SIG-M5 treated with dmso at 0.1 percent for 504 hours (cell line): ENCODE measurements at regions not wholly inside any gene's neighbourhood (a gene's known extent, or its start where the extent isn't known, plus 50 kb on each side); places are given as distances from the start of the nearest gene placed in this dataset.

Experiments used
- DNase-seq: peaks from one replicate; lab custom pipeline; 2025; ENCODE audit not compliant: unreplicated experiment; lab: John Stamatoyannopoulos, UW

DNA sequence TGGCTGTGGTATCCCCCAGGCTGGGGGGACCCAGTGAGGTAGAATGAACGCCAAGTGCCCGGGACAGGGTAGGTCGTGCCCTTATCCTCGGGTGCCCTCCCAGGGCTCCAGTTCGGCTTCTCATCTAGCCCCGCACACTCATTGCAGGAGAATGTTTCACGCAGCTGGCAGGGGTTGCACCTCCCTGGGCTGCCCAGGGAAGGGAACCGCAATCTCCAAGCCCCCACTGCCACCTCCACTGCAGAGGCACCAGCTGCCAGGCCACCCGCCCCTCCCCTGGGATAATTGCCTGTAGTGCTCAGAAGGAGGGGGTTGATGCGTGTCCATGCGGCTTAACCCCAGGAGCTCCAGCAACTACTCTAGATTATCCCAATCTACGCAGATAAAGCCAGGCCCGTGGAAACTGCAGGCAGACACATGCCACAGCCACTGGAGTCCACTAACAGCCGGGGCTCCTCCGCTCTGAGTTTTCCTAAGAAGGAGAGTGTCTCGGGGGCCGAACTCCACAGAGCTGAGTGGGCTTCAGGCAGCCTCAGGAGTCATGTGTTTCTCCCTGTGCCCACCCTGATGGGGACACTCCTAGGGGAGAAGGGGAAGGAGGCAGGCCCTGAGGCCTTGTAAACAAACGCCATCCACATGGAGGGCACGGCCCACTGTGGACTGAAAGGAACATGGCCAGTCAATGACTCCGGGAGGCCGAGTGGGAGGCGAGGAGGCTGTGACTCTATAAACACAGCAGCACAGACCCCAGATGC lies 137.2 kb upstream of the IQSEC1 start:
- no peak for DNase-seq

DNA sequence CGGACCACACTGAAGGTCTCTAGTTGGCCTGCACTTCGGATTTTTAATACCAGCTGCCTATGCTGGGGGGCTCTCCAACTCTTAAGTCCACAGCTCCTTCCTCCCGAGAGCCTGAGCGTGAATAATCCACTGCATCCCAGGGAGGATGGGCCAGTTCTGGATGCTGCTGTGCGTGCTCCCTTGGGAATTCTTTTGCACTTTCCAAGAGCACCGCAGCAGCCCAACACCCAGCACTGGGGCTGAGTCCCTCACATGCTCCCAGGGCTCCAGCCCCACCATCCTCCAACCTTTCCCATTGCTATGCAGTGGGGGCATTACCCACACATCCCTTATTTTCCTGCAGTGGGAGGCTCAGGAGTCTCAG lies 136.4 kb upstream of the IQSEC1 start:
- DNase-seq = no peak

DNA sequence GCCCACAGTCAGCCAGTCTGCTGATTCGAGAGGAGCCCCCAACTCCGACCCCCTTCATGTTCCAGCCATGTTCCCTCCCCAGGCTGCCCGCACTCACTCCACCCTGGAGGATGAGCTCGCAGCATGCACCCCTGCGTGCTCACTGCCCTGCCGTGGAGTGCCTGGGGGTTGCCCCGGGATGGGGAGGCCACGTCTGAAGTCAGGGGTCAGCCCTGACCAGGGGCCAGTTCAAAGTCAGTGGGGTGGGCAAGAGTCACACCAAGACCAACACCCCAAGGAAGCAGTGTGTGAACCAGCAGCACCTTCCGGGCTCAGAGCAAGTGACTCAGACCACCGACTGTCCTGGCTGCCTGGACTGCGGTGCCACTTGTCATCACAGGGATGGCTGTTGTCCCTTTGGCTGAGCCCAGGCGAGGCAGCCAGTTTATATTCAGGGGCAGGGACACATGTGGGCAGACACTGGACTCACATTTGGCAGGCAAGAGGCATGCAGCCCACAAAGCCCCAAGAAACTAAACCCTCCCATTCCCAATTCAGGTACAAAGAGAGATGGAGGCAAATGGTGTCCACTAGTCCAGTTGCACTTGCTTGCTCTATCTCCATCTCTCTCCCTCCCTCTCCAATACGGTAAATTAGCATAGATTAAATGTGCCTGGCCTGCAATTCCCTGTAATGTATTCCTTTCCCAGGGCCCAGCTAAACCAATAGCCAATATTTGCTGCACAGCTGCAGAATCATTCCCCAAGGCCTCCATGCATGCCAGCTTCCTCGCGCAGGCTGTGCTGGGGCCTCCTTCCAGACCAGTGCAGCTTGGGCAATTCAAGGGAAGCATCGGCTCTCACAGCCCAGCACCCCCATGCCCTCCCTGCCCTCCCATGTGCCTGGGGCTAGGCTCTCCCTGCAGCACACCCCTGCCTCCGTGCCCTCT lies 135.7 kb upstream of the IQSEC1 start:
- no peak for DNase-seq

DNA sequence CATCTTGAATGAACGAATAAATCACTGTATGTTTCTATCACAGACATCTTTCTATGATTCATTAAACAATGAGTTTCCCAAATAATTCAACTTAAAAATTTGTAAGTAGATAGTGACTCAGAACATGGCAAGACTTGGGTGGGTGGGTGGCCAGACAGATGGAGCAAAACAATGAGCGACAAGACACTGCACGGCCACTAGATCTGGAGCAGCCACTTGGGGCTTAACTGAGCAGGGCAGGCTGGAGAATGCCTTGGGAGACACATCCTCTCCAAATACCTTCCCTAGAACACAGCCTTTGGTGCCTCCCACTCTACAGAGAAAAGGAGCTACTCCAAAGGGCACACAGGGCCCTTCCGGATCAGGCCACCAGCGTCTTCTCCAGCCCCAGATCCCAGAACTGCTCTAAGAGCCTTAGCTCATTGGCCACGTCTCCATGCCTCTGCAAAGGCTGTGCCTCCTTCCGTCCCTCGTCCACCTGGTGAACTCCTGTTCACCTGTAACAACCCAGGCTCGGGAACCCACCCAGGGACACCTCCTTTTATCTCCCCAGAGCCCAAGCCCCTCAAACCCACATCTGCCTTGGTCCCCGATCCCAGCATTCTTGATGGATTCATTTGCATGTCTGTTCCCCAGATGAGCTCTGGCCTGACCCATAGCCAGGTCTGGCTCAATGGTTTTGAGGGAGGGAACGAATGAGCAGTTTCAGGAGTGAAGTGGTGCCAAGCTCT lies 134.9 kb upstream of the IQSEC1 start:
- DNase-seq = no peak

DNA sequence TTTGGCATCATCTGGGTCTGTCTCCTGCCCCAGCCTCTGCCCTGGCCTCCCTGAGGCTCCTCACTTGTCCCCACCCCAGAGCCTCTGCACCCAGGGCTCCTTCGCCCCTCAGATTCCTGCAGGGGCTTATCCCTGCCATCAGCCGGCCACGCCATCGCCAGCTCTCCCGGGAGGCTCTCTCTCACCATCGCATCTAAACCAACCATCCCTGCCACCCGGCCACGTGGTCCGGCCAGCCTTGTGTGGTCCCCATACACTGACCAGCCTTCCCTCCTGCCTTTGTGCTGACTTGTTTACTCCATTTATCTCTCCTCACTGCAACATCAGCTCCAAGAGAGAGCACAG lies 134.3 kb upstream of the IQSEC1 start:
- DNase-seq = no peak

DNA sequence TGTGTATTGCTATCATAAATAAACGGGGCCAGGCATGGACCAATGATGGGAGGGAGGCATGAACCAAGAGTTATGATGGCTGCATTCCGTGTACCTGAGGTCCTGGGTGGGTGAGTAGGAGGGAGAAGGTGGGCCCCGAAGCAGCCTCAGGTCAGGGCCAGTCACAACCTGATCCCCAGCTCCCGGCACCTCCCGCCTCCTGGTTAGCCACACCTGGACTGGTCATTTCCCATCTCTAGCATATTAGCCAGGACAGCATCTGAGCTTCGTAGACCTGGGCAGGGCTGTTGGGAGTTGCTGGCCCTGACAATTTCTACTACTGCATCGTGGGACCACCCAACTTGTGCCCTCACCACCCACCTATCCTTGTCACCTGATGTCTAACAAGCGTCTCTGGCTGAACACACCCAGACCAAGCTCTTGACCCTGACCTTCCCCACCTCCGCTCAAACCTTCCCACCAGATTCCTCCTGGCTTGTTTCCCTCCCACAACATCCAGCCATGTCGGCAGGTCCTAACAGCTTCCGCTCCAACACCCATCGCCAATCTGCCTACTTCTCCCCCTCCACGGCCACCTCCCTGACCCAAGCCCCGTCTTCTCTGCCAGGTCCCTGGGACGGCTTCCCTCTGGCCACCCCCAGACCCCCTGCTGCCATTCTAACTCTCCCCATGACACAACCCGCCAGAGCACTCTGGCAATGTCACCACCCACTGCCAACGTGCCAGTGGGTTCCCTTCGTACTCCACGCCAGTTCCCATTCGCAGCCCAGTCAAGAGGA lies 133.8 kb upstream of the IQSEC1 start:
- no peak for DNase-seq

DNA sequence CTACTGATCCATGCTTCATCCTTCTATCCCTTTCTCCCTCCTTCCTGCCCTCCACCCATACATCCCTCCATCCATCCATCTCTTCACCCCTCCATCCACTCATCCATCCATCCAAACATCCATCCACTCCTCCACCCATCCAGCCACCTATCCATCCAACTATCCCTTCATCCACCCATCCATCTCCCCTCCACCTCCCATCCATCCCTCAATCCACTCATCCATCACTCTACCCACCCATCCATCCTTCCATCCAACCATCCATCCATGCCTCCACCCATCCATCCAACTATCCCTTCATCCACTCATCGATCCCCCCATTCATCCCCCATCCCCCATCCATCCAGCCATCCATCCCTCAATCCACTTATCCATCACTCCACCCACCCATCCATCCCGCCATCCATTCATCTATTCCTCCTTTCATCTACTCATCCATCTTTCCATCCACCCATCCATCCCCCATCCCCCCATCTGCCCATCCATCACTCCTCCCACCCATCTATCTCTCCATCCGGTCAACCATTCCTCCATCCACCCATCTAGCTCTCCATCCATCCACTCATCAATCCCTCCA lies 132.4 kb upstream of the IQSEC1 start:
- DNase-seq = no peak

DNA sequence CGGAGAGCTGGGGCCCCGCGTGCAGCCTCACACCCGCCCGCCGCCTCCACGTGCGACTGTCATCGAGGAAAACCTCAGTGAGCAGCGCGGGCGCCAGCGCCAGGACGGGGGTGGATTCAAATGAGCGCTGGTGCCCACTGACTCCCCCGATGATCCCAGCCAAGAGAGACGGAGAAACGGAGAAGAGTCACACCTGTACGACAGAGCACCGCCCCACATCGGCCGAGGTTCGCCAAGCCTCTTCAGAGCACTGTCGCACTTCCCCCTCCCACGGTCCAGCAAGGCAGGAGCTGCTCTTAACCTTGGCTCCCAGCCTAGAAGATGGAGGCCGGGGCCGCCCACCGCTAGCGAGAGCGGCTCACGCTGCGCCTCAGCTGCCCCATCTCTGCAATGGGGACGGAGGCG lies 130.9 kb upstream of the IQSEC1 start:
- no peak for DNase-seq

DNA sequence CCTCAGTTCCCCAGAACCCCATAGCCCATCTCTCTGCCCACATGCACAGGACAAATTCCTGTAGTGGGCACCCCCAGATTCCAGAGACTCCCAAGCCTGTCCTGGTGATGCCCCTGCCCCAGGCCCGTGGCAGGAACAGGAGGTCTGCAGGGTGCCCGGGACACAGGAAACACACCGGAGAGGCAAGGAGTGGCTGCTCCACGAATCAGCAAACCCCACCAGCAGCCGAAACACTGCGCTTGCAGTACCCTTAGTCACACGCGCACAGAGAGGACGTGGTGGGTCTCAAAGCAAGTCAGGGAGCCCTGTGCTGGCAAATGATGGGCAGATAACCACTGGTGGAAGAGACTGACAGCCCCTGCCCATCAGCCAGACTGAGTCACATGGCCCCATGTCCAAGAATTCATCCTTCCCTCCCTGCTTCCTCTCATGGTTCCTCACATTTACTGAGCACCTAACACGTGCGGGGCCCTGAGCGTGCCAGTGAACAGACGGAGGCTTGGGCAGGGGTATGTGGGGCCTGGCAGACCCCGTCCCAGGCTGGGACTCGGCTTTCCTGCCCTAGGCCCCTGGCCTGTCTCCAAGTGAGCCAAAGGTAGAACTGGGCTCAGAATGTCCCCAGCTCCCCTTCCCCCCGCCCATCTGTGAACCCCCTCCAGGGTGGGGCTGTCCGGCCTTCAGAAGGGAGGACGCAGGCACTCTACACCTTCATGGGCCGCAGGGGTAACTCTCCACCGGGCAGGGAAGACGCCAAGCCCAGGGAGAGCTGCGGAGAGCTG lies 130.4 kb upstream of the IQSEC1 start:
- DNase-seq = no peak

DNA sequence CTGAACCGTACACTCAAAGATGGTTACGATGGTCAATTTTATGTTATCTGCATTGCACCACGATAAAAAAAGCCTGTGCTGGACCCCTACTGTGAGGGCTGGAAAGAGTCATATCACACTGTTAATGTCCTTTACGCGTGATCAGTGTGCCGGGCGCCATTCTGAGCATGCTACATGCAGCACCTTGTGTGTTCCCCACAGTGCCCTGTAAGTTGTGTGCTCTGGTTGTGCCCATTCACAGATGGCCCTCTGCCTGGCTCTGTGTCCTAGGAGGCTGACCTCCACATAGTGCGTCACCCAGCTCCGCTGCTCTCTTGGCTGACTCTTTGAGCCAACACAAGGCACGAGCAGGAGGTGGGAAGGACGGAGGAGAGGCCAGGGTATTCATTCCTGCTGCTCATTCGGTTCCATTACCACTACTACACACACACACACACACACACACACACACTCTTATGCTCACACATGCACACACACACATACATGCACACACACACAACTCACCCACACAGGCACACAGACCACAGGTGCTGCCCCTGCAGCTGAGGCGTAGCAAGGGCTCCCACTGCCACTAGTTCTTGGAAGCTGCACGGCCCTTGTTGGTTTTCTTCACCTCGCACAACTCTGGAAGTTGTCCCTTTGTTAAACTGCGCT lies 129.6 kb upstream of the IQSEC1 start:
- no peak for DNase-seq

DNA sequence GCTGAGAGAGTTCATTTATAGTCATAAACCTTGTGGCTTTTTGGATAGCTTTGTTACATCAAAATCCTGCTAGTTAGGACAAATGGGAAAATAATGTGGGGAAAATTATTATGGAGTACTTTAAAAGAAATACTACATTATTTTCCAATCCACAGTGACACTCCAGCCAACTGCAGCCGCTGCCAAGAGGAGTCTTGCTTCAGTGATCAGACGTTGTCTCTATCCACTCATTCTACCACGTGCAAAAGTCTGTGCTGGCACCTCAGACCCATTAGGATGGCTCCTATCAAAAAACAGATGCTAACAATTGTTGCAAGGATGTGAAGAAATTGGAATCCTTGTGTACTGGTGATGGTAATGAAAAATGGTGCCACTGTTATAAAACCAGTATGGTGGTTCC lies 128.6 kb upstream of the IQSEC1 start:
- no peak for DNase-seq

DNA sequence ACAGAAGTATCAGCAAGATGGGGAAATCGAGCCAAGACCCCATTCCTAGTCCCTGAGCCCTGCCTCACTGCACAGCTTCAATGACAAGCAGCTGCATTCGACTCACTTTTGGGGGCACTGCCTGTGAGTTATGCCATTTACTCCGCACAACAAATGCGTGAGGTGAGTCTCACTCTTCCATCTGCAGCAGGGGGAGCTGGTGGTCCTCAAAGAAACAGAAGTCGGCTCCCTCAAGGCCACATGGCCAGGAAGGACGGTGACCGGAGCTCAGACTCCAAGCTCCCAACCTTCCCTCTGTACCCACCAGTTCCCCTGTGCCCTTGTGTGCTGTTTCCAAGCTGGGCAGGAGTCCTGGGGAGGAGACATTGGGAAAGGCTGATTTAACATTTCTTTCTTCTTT lies 127.7 kb upstream of the IQSEC1 start:
- DNase-seq = no peak

DNA sequence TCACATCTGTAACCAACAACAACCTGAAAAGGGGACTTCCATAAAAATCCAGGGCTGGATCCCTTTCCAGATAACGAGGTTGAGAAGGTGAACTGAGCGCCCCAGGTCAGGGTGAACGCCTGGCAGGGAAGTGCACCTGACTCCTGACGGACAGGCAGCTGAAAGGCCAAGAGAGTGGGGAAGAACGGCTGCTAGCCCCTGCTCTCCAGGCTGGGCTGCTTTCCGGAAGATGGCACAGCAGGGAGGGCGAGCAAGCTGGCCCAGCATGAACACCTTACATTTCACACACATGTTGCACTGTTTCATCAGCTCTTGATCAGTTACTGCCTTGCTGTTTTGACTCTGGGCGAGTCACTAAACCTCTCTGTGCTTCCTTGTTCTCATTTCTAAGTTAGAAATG lies 127.2 kb upstream of the IQSEC1 start:
- no peak for DNase-seq

DNA sequence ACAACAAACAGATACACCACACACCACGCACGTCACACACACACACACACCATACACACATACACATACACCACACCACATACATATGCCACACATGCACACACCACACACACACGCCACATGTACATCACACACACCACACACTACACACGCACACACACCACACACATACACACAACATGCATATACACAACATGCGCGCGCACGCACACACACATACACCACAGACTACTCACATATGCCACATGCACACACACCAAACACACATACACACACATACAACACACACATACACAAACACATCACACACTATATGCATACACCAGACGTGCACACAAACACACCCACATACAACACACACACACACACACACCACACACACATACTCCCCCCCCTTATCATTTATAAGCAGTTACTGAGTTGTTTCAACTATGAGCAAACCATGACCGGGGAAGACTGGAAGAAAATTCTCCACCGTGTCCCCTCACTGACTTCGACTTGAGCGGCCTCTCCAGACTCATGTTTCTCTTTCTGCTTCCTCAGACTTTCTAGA lies 126.7 kb upstream of the IQSEC1 start:
- DNase-seq = no peak

DNA sequence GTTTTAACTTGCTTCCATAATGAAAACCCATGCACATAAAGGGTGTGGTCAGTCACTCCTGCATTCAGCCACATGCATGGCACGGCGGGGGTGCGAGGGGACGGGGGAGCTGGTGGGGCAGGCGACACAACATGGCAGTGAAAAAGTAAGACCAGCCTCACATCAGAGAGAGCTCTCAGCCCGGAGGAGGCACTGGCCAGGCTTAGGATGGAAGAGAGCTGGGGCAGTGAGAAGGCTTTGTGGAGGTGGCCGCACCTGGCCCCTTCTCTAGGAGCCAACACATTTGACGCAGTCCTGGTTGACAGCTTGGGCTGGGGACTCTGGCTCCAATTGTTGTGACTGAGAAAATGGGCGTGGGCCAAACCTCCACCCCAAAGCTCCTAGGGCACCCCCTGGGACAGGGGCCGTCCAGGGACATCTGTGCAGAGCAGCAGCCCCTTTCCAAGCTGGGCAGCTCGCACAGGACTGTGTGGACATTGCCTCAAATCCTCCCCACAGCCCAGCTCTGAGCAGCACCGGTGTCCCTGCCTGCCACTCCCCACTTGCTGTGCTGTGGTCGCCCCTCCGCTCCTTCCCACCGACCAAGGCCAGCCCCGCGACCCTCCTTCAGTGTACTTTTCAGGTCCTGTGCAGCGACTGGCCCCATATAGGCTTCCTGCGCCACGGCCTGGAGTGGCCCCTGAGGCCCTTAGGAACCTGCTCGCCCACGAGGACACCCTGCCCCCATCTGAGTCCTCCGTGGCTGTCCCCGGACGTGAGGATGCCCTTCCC lies 126.0 kb upstream of the IQSEC1 start:
- no peak for DNase-seq

DNA sequence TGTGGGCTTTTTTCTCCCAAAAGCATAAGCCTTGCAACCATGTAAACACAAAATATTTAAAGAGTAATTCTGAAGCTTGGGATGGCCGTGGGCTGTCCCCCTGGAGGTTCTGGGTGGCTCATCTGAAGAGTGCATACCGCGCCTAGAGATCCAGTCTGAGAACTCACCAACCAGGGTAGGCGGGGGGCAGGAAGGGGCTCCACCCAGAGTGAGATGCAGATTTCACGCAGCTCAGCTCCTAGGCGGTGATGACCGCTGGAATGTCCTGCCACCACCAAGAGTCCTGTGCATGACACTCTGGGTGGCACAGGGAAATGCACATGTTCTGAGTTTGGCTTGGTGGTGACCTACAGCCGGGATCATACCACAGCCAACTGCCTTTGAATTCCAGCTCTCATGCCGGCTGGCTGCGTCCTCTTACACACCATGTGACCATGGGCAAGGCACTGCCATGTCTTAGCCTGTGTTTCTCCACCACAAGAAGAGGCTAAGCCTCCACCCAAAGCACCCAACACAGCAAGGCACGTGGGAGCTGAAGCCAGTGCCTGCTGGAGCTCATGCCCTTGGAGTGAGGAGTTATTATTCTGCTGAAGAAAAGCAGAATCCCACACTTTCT lies 125.1 kb upstream of the IQSEC1 start:
- DNase-seq = no peak

DNA sequence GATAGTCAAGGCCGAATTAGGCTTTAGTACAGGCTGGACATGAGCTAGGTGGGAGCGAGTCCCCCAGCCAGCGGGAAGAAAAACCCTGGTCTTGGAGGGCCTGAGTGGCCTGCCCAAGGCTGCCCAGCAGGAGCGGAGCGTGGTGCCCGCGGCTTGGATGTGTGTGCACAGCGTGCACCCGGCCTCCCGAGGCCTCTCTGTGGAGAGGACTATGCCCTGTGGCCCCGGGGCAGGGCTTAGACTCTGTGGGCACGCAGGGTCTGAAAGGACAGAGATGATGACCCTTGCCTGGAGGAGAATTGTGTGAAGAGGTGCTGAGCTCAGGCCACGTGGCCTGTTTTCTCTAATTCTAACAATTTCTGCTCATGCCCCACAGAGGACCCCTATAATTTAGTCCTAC lies 124.6 kb upstream of the IQSEC1 start:
- no peak for DNase-seq

DNA sequence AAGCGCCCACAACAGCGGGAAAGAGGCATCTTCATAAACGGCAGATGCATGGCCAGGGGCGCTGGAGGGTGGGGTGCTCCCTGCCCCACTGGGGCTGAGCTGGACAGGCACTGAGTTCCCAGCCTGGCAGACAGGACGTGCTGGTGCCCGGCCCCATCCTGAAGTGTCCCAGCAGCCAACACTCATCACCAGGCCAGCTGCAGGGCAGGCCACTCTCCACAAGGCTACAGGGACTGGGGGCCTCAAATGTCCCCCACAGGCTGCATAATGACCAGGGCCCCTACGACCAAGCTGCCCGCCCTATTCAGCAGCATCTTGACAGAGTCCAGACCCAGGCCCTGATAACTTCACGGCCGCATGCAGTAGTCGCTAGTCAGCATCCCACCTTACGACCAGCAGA lies 124.1 kb upstream of the IQSEC1 start:
- no peak for DNase-seq
